ENCODE measurements at regions not wholly inside any gene's neighbourhood (a gene's known extent, or its start where the extent isn't known, plus 50 kb on each side); places are given as distances from the start of the nearest gene placed in this dataset.
"Not testable (repeated sequence)": the region's sequence is repeated elsewhere in the genome, so short reads cannot be mapped to it uniquely, and the experiment has no call there.

DNA sequence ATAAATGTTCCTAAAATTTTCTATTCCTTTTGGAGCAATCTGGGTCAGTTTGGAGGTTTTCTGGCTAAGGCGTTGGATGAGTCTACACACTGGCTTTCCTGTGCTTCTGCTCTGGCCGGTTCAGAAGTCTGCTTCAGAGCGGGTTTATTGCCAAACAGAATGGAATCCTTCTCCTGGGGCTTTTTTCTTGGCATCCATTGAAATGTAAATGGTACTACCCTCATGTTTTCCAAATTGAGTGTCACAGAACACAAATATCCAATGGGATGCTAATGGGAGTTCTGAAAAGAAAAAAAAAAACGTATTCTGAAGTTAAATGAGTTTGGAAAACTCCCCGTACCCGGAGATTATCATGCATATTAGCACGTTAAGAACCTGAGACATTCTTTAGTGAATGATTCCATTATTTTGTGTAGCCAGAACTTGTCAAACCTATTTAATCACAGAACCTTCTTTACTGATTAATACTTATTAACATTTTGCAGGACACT, 930.3 kb downstream of the QKI start:
- no peak overlapping the region for H3K27ac Mint-ChIP-seq (ENCODE audit: low read depth, unreplicated experiment)
- ChIA-PET CTCF (no interaction called here), POLR2A (no interaction called here)
- no TSS peak for BruUV-seq (replicated peaks)
- H3K4me1 Mint-ChIP-seq (ENCODE audit: insufficient read depth, unreplicated experiment), result peaks cover 14% of the 10 kb centered on the region
- no peaks in the 10 kb centered on the region for H3K36me3 Mint-ChIP-seq (ENCODE audit: insufficient read depth, unreplicated experiment)
- H3K27me3 Mint-ChIP-seq (ENCODE audit: insufficient read depth, unreplicated experiment), result no peaks in the 10 kb centered on the region
- H3K9me3 Mint-ChIP-seq (ENCODE audit: unreplicated experiment), result no peaks in the 10 kb centered on the region
- no peak overlapping the region for H3K4me3 Mint-ChIP-seq (ENCODE audit: unreplicated experiment)
- intact Hi-C loops (cut with micrococcal nuclease), result no loop called here
- TF ChIP-seq, protein P1, sequence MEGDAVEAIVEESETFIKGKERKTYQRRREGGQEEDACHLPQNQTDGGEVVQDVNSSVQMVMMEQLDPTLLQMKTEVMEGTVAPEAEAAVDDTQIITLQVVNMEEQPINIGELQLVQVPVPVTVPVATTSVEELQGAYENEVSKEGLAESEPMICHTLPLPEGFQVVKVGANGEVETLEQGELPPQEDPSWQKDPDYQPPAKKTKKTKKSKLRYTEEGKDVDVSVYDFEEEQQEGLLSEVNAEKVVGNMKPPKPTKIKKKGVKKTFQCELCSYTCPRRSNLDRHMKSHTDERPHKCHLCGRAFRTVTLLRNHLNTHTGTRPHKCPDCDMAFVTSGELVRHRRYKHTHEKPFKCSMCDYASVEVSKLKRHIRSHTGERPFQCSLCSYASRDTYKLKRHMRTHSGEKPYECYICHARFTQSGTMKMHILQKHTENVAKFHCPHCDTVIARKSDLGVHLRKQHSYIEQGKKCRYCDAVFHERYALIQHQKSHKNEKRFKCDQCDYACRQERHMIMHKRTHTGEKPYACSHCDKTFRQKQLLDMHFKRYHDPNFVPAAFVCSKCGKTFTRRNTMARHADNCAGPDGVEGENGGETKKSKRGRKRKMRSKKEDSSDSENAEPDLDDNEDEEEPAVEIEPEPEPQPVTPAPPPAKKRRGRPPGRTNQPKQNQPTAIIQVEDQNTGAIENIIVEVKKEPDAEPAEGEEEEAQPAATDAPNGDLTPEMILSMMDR (IDR thresholded peaks at IDR 0.05; ENCODE audit: unreplicated experiment), result no peak
- DNase-seq (ENCODE audit: unreplicated experiment), result no peak

DNA sequence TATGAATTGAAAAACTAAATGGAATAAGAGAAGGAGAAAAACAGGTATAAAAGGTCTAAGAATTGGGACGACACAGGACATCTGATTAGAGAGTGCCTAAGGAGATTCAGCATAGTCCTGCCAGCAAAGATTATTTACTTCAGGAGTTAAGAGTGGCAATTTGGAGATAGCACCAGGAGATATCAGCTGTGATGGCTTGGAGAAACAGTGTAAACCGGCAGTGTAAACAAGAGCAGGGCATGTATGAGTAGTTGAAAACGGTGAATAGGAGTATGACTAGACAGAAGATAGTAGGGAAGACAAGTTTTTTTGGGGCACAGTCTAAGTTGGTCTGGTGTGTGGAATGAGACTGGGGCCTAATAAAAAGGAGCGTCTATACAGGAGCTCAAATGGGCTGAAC, 924.9 kb downstream of the QKI start:
- H3K4me3 Mint-ChIP-seq (ENCODE audit: unreplicated experiment); BruUV-seq (replicated peaks): not testable (repeated sequence)

DNA sequence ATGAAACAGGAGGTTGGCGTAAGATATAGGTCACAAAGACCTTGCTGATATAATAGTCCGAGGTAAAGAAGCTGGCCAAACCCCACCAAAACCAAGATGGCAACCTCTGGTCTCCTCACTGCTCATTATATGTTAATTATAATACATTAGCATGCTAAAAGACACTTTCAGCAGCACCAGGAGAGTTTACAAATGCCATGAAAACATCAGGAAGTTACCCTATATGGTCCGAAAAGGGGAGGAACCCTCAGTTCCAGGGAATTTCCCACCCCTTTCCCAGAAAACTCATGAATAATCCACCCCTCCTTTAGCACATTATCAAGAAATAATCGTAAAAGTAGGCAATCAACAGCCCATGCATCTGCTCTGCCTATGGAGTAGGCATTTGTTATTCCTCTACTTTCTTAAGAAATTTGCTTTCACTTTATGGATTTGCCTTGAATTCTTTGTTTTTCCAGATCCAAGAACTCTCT, 923.4 kb downstream of the QKI start:
- DNase-seq (ENCODE audit: unreplicated experiment), result no peak
- no peak overlapping the region for H3K4me3 Mint-ChIP-seq (ENCODE audit: unreplicated experiment)
- no peaks in the 10 kb centered on the region for H3K9me3 Mint-ChIP-seq (ENCODE audit: unreplicated experiment)
- no TSS peak for BruUV-seq (replicated peaks)
- POLR2A ChIA-PET, result no interaction called here
- H3K4me1 Mint-ChIP-seq (ENCODE audit: insufficient read depth, unreplicated experiment), result peaks cover 3% of the 10 kb centered on the region
- CTCF ChIA-PET, result no interaction called here
- H3K27ac Mint-ChIP-seq (ENCODE audit: low read depth, unreplicated experiment), result no peak overlapping the region
- no peaks in the 10 kb centered on the region for H3K27me3 Mint-ChIP-seq (ENCODE audit: insufficient read depth, unreplicated experiment)
- no peaks in the 10 kb centered on the region for H3K36me3 Mint-ChIP-seq (ENCODE audit: insufficient read depth, unreplicated experiment)
- intact Hi-C loops (cut with micrococcal nuclease), result no loop called here
- TF ChIP-seq, protein P1 (IDR thresholded peaks at IDR 0.05; ENCODE audit: unreplicated experiment), result no peak

More for the DNA sequence above, 924.9 kb downstream of the QKI start:
- DNase-seq (ENCODE audit: unreplicated experiment); CTCF ChIA-PET; POLR2A ChIA-PET; H3K36me3 Mint-ChIP-seq (ENCODE audit: insufficient read depth, unreplicated experiment); H3K9me3 Mint-ChIP-seq (ENCODE audit: unreplicated experiment); H3K27ac Mint-ChIP-seq (ENCODE audit: low read depth, unreplicated experiment); intact Hi-C loops (cut with micrococcal nuclease); H3K27me3 Mint-ChIP-seq (ENCODE audit: insufficient read depth, unreplicated experiment): not testable (repeated sequence)
- peaks cover 14% of the 10 kb centered on the region for H3K4me1 Mint-ChIP-seq (ENCODE audit: insufficient read depth, unreplicated experiment)

DNA sequence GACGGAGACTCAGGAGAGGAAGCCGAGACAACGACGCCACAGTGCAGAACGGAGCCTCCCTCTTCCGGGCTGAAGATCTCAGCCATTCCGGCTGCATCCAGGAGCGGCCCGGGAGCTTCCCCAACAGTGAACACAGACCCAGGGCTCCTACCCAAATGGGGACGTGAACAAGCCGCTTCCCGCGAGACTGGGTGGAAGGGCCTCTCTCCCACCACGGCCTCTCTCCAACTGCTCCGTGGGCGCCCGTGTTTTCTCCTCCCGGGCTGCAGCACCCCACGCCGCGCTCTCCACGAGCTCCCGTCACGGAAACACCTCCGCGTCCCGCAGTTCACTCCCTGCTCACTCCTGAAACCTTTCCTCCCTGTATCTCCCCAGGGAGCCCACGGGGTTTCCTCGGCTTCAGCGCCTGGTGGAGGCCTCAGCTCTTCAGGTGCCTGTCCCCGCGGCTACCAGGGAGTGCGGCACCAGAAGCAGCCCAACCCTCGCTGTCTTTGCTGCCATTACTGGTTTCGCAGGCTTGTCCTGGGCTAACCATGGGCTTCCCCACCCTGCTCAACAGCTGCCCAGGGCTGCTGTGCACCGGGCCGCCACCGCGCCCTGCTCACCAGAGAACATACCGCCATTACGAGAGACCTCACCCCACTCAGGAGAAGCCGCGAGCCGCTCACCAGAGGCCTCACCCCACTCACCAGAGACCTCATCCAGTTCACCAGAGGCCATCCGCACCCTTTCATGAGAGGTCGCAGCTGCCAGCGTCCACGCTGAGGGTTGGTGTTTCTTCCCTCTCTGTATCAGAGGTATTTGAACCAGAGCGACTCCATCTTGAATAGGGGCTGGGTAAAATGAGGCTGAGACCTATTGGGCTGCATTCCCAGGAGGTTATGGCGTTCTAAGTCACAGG, 922.8 kb downstream of the QKI start:
- Mint-ChIP-seq H3K9me3 (ENCODE audit: unreplicated experiment) (no peaks in the 10 kb centered on the region), H3K4me3 (ENCODE audit: unreplicated experiment) (no peak overlapping the region), H3K4me1 (ENCODE audit: insufficient read depth, unreplicated experiment) (no peaks in the 10 kb centered on the region), H3K27ac (ENCODE audit: low read depth, unreplicated experiment) (no peak overlapping the region), H3K27me3 (ENCODE audit: insufficient read depth, unreplicated experiment) (no peaks in the 10 kb centered on the region), H3K36me3 (ENCODE audit: insufficient read depth, unreplicated experiment) (no peaks in the 10 kb centered on the region)
- no TSS peak for BruUV-seq (replicated peaks)
- intact Hi-C loops (cut with micrococcal nuclease), result no loop called here
- TF ChIP-seq, protein P1 (IDR thresholded peaks at IDR 0.05; ENCODE audit: unreplicated experiment), result no peak
- DNase-seq (ENCODE audit: unreplicated experiment), result no peak
- CTCF ChIA-PET, result no interaction called here
- POLR2A ChIA-PET, result interaction anchor here (0.6 kb wide), 1 partner anchor 26 kb away, joined by 5 read pairs; no protein-coding TSS in a partner anchor
